ENCODE measurements at regions not wholly inside any gene's neighbourhood (a gene's known extent, or its start where the extent isn't known, plus 50 kb on each side); places are given as distances from the start of the nearest gene placed in this dataset.

GRCh38 chr10:6782378-6782777 is 202.3 kb upstream of the PRKCQ start:
- H3K27me3 ChIP-seq, result peaks cover 0 to 9% (median 0%) of the 10 kb centered on the region in 4 donors
- WGBS, 2 donors, result 63 to 86% methylated on average over 2 of the region's 2 CpGs
- H3K4me3 ChIP-seq, result no peak overlapping the region
- no peak for DNase-seq
- no peak for TF ChIP-seq CTCF (IDR thresholded peaks at IDR 0.05)
- no peak for TF ChIP-seq POLR2A (IDR thresholded peaks at IDR 0.05)
- intact Hi-C loops (cut with DNase I), result no loop called here
- no peaks in the 10 kb centered on the region for H3K9me3 ChIP-seq
- peaks cover 0 to 22% (median 0%) of the 10 kb centered on the region in 3 donors for H3K4me1 ChIP-seq
- H3K27ac ChIP-seq, result no peak overlapping the region
- H3K36me3 ChIP-seq, result no peaks in the 10 kb centered on the region

- TF ChIP-seq CTCF (IDR thresholded peaks at IDR 0.05), result no peak
- TF ChIP-seq POLR2A (IDR thresholded peaks at IDR 0.05), result no peak
- DNase-seq, result no peak
- H3K27ac ChIP-seq, result no peak overlapping the region
- intact Hi-C loops (cut with DNase I), result no loop called here
- WGBS, 2 donors, result 51 to 53% methylated on average over 3 of the region's 3 CpGs
- peaks cover 0 to 14% (median 0%) of the 10 kb centered on the region in 4 donors for H3K27me3 ChIP-seq
- no peaks in the 10 kb centered on the region for H3K9me3 ChIP-seq
- H3K4me1 ChIP-seq, result peaks cover 0 to 11% (median 0%) of the 10 kb centered on the region in 3 donors
- H3K36me3 ChIP-seq, result no peaks in the 10 kb centered on the region
- no peak overlapping the region for H3K4me3 ChIP-seq
Observed at GRCh38 chr10:6781133-6781770, 201.2 kb upstream of the PRKCQ start.

- TF ChIP-seq POLR2A (IDR thresholded peaks at IDR 0.05) (no peak), CTCF (IDR thresholded peaks at IDR 0.05) (no peak)
Observed at GRCh38 chr10:6780008-6780677, 200.1 kb upstream of the PRKCQ start.

GRCh38 chr10:6778992-6779701 is 199.1 kb upstream of the PRKCQ start:
- H3K4me3 ChIP-seq, result no peak overlapping the region
- intact Hi-C loops (cut with DNase I), result no loop called here
- 23 to 42% methylated on average over 3 to 4 of the region's 4 CpGs for WGBS, 2 donors
- H3K27me3 ChIP-seq, result peaks cover 0 to 25% (median 0%) of the 10 kb centered on the region in 4 donors
- H3K36me3 ChIP-seq, result no peaks in the 10 kb centered on the region
- H3K4me1 ChIP-seq, result peaks cover 0 to 9% (median 0%) of the 10 kb centered on the region in 3 donors
- TF ChIP-seq POLR2A (IDR thresholded peaks at IDR 0.05), result no peak
- TF ChIP-seq CTCF (IDR thresholded peaks at IDR 0.05), result no peak
- DNase-seq, result no peak
- no peak overlapping the region for H3K27ac ChIP-seq
- H3K9me3 ChIP-seq, result no peaks in the 10 kb centered on the region

More at GRCh38 chr10:6780008-6780677, 200.1 kb upstream of the PRKCQ start:
- Histone ChIP-seq H3K27me3 (peaks cover 0 to 21% (median 0%) of the 10 kb centered on the region in 4 donors), H3K4me1 (peaks cover 0 to 9% (median 0%) of the 10 kb centered on the region in 3 donors), H3K36me3 (no peaks in the 10 kb centered on the region), H3K9me3 (no peaks in the 10 kb centered on the region), H3K4me3 (no peak overlapping the region), H3K27ac (no peak overlapping the region)
- DNase-seq, result no peak
- WGBS, 2 donors, result 74 to 76% methylated on average over 5 of the region's 5 CpGs
- intact Hi-C loops (cut with DNase I), result no loop called here

GRCh38 chr10:6776170-6776569 is 196.1 kb upstream of the PRKCQ start:
- intact Hi-C loops (cut with DNase I), result no loop called here
- Histone ChIP-seq H3K4me3 (no peak overlapping the region), H3K27me3 (peaks cover 0 to 25% (median 0%) of the 10 kb centered on the region in 4 donors), H3K9me3 (no peaks in the 10 kb centered on the region), H3K27ac (no peak overlapping the region), H3K4me1 (peaks cover 0 to 9% (median 0%) of the 10 kb centered on the region in 3 donors), H3K36me3 (no peaks in the 10 kb centered on the region)
- DNase-seq, result no peak
- 83% methylated on average over 5 of the region's 5 CpGs for WGBS, 2 donors
- no peak for TF ChIP-seq POLR2A (IDR thresholded peaks at IDR 0.05)
- TF ChIP-seq CTCF (IDR thresholded peaks at IDR 0.05), result no peak

Data from esophagus squamous epithelium (tissue), 5 donors.